ENCODE measurements at regions not wholly inside any gene's neighbourhood (a gene's known extent, or its start where the extent isn't known, plus 50 kb on each side); places are given as distances from the start of the nearest gene placed in this dataset.
"Not testable (repeated sequence)": the region's sequence is repeated elsewhere in the genome, so short reads cannot be mapped to it uniquely, and the experiment has no call there.

- TF ChIP-seq CTCF (IDR thresholded peaks at IDR 0.05; ENCODE audit: unreplicated experiment), result no peak
- Mint-ChIP-seq H3K27ac (ENCODE audit: unreplicated experiment) (no peak overlapping the region), H3K9me3 (ENCODE audit: unreplicated experiment) (no peaks in the 10 kb centered on the region)
Observed at GRCh38 chr4:122996350-122996749, 74.0 kb upstream of the NUDT6 start.

GRCh38 chr4:122997463-122998101, 75.2 kb upstream of the NUDT6 start:
- no peaks in the 10 kb centered on the region for H3K9me3 Mint-ChIP-seq (ENCODE audit: unreplicated experiment)
- peaks cover 2% of the 10 kb centered on the region for H3K27me3 Mint-ChIP-seq (ENCODE audit: unreplicated experiment)
- DNase-seq (ENCODE audit: low spot score), result no peak
- no peaks in the 10 kb centered on the region for H3K4me1 Mint-ChIP-seq (ENCODE audit: unreplicated experiment)
- no peak overlapping the region for H3K4me3 Mint-ChIP-seq (ENCODE audit: unreplicated experiment)
- TF ChIP-seq CTCF (IDR thresholded peaks at IDR 0.05; ENCODE audit: unreplicated experiment), result no peak
- no peak overlapping the region for H3K27ac Mint-ChIP-seq (ENCODE audit: unreplicated experiment)
- H3K36me3 Mint-ChIP-seq (ENCODE audit: low read depth, unreplicated experiment), result no peaks in the 10 kb centered on the region

More at GRCh38 chr4:122996350-122996749, 74.0 kb upstream of the NUDT6 start:
- no peaks in the 10 kb centered on the region for H3K4me1 Mint-ChIP-seq (ENCODE audit: unreplicated experiment)
- peaks cover 2% of the 10 kb centered on the region for H3K27me3 Mint-ChIP-seq (ENCODE audit: unreplicated experiment)
- no peak for DNase-seq (ENCODE audit: low spot score)
- no peaks in the 10 kb centered on the region for H3K36me3 Mint-ChIP-seq (ENCODE audit: low read depth, unreplicated experiment)
- no peak overlapping the region for H3K4me3 Mint-ChIP-seq (ENCODE audit: unreplicated experiment)

GRCh38 chr4:123004079-123004478, 81.7 kb upstream of the NUDT6 start:
- H3K36me3 Mint-ChIP-seq (ENCODE audit: low read depth, unreplicated experiment); H3K4me1 Mint-ChIP-seq (ENCODE audit: unreplicated experiment); H3K27ac Mint-ChIP-seq (ENCODE audit: unreplicated experiment); H3K27me3 Mint-ChIP-seq (ENCODE audit: unreplicated experiment); H3K9me3 Mint-ChIP-seq (ENCODE audit: unreplicated experiment); DNase-seq (ENCODE audit: low spot score); H3K4me3 Mint-ChIP-seq (ENCODE audit: unreplicated experiment): not testable (repeated sequence)

- not testable (repeated sequence) for H3K9me3 Mint-ChIP-seq (ENCODE audit: unreplicated experiment); DNase-seq (ENCODE audit: low spot score); H3K4me3 Mint-ChIP-seq (ENCODE audit: unreplicated experiment); H3K4me1 Mint-ChIP-seq (ENCODE audit: unreplicated experiment); H3K36me3 Mint-ChIP-seq (ENCODE audit: low read depth, unreplicated experiment); H3K27ac Mint-ChIP-seq (ENCODE audit: unreplicated experiment); H3K27me3 Mint-ChIP-seq (ENCODE audit: unreplicated experiment)
Observed at GRCh38 chr4:123005126-123005525, 82.7 kb upstream of the NUDT6 start.

- no peaks in the 10 kb centered on the region for H3K4me1 Mint-ChIP-seq (ENCODE audit: unreplicated experiment)
- no peak overlapping the region for H3K4me3 Mint-ChIP-seq (ENCODE audit: unreplicated experiment)
- H3K27ac Mint-ChIP-seq (ENCODE audit: unreplicated experiment), result no peak overlapping the region
- TF ChIP-seq CTCF (IDR thresholded peaks at IDR 0.05; ENCODE audit: unreplicated experiment), result no peak
- DNase-seq (ENCODE audit: low spot score), result no peak
- peaks cover 20% of the 10 kb centered on the region for H3K36me3 Mint-ChIP-seq (ENCODE audit: low read depth, unreplicated experiment)
- peaks cover 2% of the 10 kb centered on the region for H3K27me3 Mint-ChIP-seq (ENCODE audit: unreplicated experiment)
- H3K9me3 Mint-ChIP-seq (ENCODE audit: unreplicated experiment), result no peaks in the 10 kb centered on the region
Observed at GRCh38 chr4:123007679-123008078, 85.3 kb upstream of the NUDT6 start.

GRCh38 chr4:123012416-123012815, 90.0 kb upstream of the NUDT6 start:
- not testable (repeated sequence) for H3K27ac Mint-ChIP-seq (ENCODE audit: unreplicated experiment); H3K4me1 Mint-ChIP-seq (ENCODE audit: unreplicated experiment); H3K9me3 Mint-ChIP-seq (ENCODE audit: unreplicated experiment); DNase-seq (ENCODE audit: low spot score); H3K4me3 Mint-ChIP-seq (ENCODE audit: unreplicated experiment); H3K27me3 Mint-ChIP-seq (ENCODE audit: unreplicated experiment)
- H3K36me3 Mint-ChIP-seq (ENCODE audit: low read depth, unreplicated experiment), result peaks cover 35% of the 10 kb centered on the region

Data from endothelial cell (in vitro differentiated cells).